ENCODE measurements at regions not wholly inside any gene's neighbourhood (a gene's known extent, or its start where the extent isn't known, plus 50 kb on each side); places are given as distances from the start of the nearest gene placed in this dataset.

GRCh38 chr3:159748425-159748824 lies 240.2 kb upstream of the IL12A start:
- TF ChIP-seq, protein P1, sequence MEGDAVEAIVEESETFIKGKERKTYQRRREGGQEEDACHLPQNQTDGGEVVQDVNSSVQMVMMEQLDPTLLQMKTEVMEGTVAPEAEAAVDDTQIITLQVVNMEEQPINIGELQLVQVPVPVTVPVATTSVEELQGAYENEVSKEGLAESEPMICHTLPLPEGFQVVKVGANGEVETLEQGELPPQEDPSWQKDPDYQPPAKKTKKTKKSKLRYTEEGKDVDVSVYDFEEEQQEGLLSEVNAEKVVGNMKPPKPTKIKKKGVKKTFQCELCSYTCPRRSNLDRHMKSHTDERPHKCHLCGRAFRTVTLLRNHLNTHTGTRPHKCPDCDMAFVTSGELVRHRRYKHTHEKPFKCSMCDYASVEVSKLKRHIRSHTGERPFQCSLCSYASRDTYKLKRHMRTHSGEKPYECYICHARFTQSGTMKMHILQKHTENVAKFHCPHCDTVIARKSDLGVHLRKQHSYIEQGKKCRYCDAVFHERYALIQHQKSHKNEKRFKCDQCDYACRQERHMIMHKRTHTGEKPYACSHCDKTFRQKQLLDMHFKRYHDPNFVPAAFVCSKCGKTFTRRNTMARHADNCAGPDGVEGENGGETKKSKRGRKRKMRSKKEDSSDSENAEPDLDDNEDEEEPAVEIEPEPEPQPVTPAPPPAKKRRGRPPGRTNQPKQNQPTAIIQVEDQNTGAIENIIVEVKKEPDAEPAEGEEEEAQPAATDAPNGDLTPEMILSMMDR (IDR thresholded peaks at IDR 0.05 in 2 of 3, conservative IDR thresholded peaks at IDR 0.05 in 1 of 3; ENCODE audit: borderline replicate concordance in 1 of 3, insufficient read depth in 1 of 3, low read depth in 2 of 3, low read length in 2 of 3): no peak
- TF ChIP-seq FOSL1 (IDR thresholded peaks at IDR 0.05; ENCODE audit: low read depth) (no peak), POLR2A (IDR thresholded peaks at IDR 0.05; ENCODE audit: borderline replicate concordance, extremely low read depth, insufficient read depth, insufficient read length) (no peak), RAD21 (IDR thresholded peaks at IDR 0.05; ENCODE audit: low read depth) (no peak), JUND (IDR thresholded peaks at IDR 0.05) (no peak), ZFX (IDR thresholded peaks at IDR 0.05) (no peak), EZH2 (IDR thresholded peaks at IDR 0.05) (no peak)
- TF ChIP-seq, protein P2, sequence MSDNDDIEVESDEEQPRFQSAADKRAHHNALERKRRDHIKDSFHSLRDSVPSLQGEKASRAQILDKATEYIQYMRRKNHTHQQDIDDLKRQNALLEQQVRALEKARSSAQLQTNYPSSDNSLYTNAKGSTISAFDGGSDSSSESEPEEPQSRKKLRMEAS (IDR thresholded peaks at IDR 0.05): no peak

Data from HCT116 (cell line).